Spleen (tissue), 11 donors: ENCODE measurements at regions not wholly inside any gene's neighbourhood (a gene's known extent, or its start where the extent isn't known, plus 50 kb on each side); places are given as distances from the start of the nearest gene placed in this dataset.
A peak's percentile ranks its signal among the peaks of the same experiment; 100 is the strongest.

Experiments
- DNase-seq: peaks from one replicate; pipeline ENCODE4 v3.0.0-alpha.2; 2020
- H3K27ac ChIP-seq, 8 donors: fragments of 200-600 bp; sonication (generic) in 7 of 8; 1 replicate in 4 of 8; 2 replicates in 4 of 8; pipeline versions ENCODE4 v1.5.0 to v1.8.0; 2016 to 2021; ENCODE audit warnings: inconsistent platforms in 4 of 8, mild to moderate bottlenecking in 4 of 8, moderate library complexity in 1 of 8
- H3K27me3 ChIP-seq, 7 donors: fragments of 200-600 bp; sonication (generic) in 6 of 7; replicated peaks in 1 of 7; 1 replicate in 4 of 7; 2 replicates in 3 of 7; pipeline versions ENCODE4 v1.5.0 to v1.8.0; 2016 to 2021; ENCODE audit warnings: inconsistent platforms in 3 of 7, mild to moderate bottlenecking in 1 of 7
- H3K36me3 ChIP-seq, 6 donors: fragments of 200-600 bp; sonication (generic) in 5 of 6; 1 replicate in 4 of 6; 2 replicates in 2 of 6; pipeline versions ENCODE4 v1.5.0 to v1.8.0; 2016 to 2021; ENCODE audit warnings: inconsistent platforms in 2 of 6
- H3K4me1 ChIP-seq, 6 donors: fragments of 200-600 bp; sonication (generic) in 5 of 6; 1 replicate in 3 of 6; 2 replicates in 3 of 6; pipeline versions ENCODE4 v1.5.0 to v1.8.0; 2016 to 2021; ENCODE audit warnings: inconsistent platforms in 3 of 6
- H3K4me3 ChIP-seq, 8 donors: fragments of 200-600 bp; sonication (generic) in 7 of 8; 1 replicate in 4 of 8; 2 replicates in 4 of 8; pipeline versions ENCODE4 v1.5.0 to v1.8.0; 2016 to 2021; ENCODE audit warnings: inconsistent platforms in 4 of 8, mild to moderate bottlenecking in 4 of 8, moderate library complexity in 2 of 8
- H3K9me3 ChIP-seq, 8 donors: fragments of 200-600 bp; sonication (generic) in 7 of 8; 1 replicate in 4 of 8; 2 replicates in 4 of 8; pipeline versions ENCODE4 v1.5.0 to v1.8.0; 2016 to 2021; ENCODE audit warnings: inconsistent platforms in 4 of 8
- CTCF ChIP-seq, 11 experiments: fragments of 200-600 bp in 7 of 11; fragments of 450-650 bp in 4 of 11; sonication (generic) in 4 of 11; IDR thresholded peaks in 8 of 11; conservative IDR thresholded peaks in 3 of 11; 1 replicate in 7 of 11; 2 replicates in 4 of 11; pipeline versions ENCODE4 v1.4.0 to v1.8.0; 2016 to 2021; ENCODE audit warnings: antibody characterized with exemption in 11 of 11, inconsistent platforms in 4 of 11, mild to moderate bottlenecking in 1 of 11
- POLR2A ChIP-seq, 3 donors: fragments of 450-650 bp; IDR thresholded peaks; one replicate each; pipeline ENCODE4 v1.5.1; 2017; ENCODE audit warnings: antibody characterized with exemption in 3 of 3, mild to moderate bottlenecking in 1 of 3
- POLR2AphosphoS5 ChIP-seq, 3 donors: sonication (generic); formaldehyde crosslinking; IDR thresholded peaks; one replicate each; pipeline ENCODE4 v1.5.1; 2017; ENCODE audit warnings: antibody characterized with exemption in 3 of 3
- WGBS, 5 donors: extraction: QIAGEN DNeasy Blood & Tissue Kit in 3 of 5; methylation state at CpG; one replicate each; pipeline versions ENCODE4 v1.1.5 to v1.1.7; 2013 to 2018; 5-methylcytosine and 5-hydroxymethylcytosine counted together
- intact Hi-C: fragments of 100-400 bp; cut with DNase I; formaldehyde crosslinking; loops from one replicate; pipeline ENCODE4 v1.15.0; 2023; ENCODE audit warnings: low total_unique reads
- donor health status: healthy with polysubstance abuse.
- donor health status: DM: no; HTN: no; CAD: no; lungs with moderate emphysema.
- donor health status: DM: no; HTN: no; CAD: no.
- donor health status: Bipolar disorder and iron deficiency.
- donor health status: healthy.
- donor health status: DM: no; HTN: no; CAD: no.
- donor health status: DM: yes; HTN: yes; CAD: no.

DNA sequence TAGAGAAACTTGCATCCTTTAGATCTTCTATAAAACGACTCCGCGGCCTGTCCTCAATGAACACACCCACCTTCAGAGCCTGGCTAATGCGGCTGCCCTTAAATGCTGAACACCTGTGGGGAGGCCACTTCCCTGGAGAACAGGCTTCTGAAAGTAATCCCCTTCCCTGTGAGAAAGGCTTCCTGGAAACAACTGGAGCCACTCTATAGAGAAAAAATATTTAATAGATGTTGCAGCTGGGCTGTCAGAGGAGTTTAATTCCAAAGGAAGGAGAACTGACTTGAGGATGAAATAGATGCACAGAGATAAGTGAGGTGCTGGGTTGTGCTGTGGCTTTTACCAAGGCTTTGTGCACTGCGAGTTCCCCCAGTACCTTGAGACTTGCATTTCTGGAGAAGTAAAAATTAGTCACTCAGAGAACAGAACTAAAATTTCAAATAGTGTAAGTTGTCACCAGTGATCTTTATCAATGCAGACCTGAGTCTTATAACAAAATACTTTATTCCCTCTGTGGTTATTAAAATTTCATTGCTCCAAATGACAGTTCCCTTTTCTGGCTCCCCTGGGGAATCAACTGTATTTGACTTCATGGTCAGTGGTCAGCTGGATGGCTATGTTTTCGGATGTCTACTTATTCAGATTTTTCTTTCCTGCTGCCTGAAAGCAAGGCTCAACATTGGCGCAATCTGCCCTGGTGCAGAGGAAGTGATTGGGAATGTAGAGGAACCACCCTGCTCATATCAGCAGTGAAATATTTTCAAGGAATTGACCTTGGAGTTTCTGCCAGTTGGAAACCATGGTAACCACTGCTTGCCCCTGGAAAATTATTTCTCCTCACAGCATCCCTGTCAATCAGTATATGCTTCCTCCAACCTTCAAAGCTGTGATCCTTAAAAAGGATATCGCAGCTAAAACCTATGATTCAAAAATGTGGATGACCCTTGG, 238.8 kb downstream of the SMARCA2 start:
- peaks cover 0 to 20% (median 0%) of the 10 kb centered on the region in 6 donors for H3K4me1 ChIP-seq
- no peaks in the 10 kb centered on the region for H3K36me3 ChIP-seq
- H3K4me3 ChIP-seq, result no peak overlapping the region
- H3K27ac ChIP-seq, result peak overlapping the region in 1 of 8 donors; percentile 19
- no peaks in the 10 kb centered on the region for H3K9me3 ChIP-seq
- intact Hi-C loops, result no loop called here
- TF ChIP-seq CTCF (IDR thresholded peaks at IDR 0.05 in 8 of 11, conservative IDR thresholded peaks at IDR 0.05 in 3 of 11) (no peak), POLR2AphosphoS5 (IDR thresholded peaks at IDR 0.05) (no peak), POLR2A (IDR thresholded peaks at IDR 0.05) (no peak)
- WGBS, 5 donors, result 65 to 75% (median 70%) methylated on average over 8 of the region's 8 CpGs
- no peaks in the 10 kb centered on the region for H3K27me3 ChIP-seq
- DNase-seq, result no peak

GRCh38 chr9:2255128-2255527, 240.0 kb downstream of the SMARCA2 start:
- H3K4me3 ChIP-seq, result no peak overlapping the region
- DNase-seq, result no peak
- intact Hi-C loops, result no loop called here
- 88 to 96% (median 92%) methylated on average over 10 of the region's 10 CpGs for WGBS, 5 donors
- H3K27me3 ChIP-seq, result no peaks in the 10 kb centered on the region
- H3K9me3 ChIP-seq, result no peaks in the 10 kb centered on the region
- H3K27ac ChIP-seq, result no peak overlapping the region
- no peaks in the 10 kb centered on the region for H3K36me3 ChIP-seq
- peaks cover 0 to 20% (median 0%) of the 10 kb centered on the region in 6 donors for H3K4me1 ChIP-seq
- TF ChIP-seq POLR2AphosphoS5 (IDR thresholded peaks at IDR 0.05) (no peak), POLR2A (IDR thresholded peaks at IDR 0.05) (no peak), CTCF (IDR thresholded peaks at IDR 0.05 in 8 of 11, conservative IDR thresholded peaks at IDR 0.05 in 3 of 11) (no peak)

DNA sequence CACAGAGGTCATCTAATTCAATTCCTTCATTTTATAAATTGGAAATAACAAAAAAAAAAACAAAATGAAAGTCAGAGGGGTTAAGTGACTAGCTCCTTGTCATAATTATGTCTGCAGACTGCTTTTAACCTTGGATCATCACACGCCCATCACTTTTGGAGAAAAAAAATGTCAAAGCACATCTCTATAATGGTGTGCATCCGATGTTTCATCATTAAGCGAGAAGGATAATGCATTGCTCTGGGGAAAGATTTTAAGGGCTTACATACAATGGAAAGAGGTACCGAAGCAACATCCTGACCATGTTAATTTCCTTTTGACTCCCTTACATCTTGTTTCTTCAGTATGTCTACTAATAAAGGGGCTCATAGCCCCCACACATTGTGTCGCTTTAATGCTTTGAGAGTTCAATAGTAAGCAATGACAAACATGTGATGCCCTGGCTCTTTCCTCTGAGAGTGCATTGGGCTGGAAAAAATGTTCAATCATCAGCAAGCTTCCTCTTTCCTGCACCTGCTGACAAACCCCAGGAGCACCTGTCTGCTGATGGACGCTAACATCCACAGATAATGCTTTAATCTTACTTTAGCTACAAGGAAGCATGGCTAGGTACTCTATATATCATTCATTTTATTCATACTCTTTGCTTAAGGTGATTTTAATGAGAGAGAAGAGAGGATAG, 242.2 kb downstream of the SMARCA2 start:
- Histone ChIP-seq H3K9me3 (no peaks in the 10 kb centered on the region), H3K36me3 (no peaks in the 10 kb centered on the region), H3K27me3 (no peaks in the 10 kb centered on the region), H3K4me1 (peaks cover 0 to 34% (median 0%) of the 10 kb centered on the region in 6 donors), H3K27ac (no peak overlapping the region), H3K4me3 (no peak overlapping the region)
- TF ChIP-seq POLR2AphosphoS5 (IDR thresholded peaks at IDR 0.05) (peak in 1 of 3 donors; percentile 25), POLR2A (IDR thresholded peaks at IDR 0.05) (no peak), CTCF (IDR thresholded peaks at IDR 0.05 in 8 of 11, conservative IDR thresholded peaks at IDR 0.05 in 3 of 11) (no peak)
- no peak for DNase-seq
- 65 to 73% (median 69%) methylated on average over 6 of the region's 6 CpGs for WGBS, 5 donors
- intact Hi-C loops, result no loop called here
